ENCODE measurements at regions not wholly inside any gene's neighbourhood (a gene's known extent, or its start where the extent isn't known, plus 50 kb on each side); places are given as distances from the start of the nearest gene placed in this dataset.
A peak's percentile ranks its signal among the peaks of the same experiment; 100 is the strongest.

DNA sequence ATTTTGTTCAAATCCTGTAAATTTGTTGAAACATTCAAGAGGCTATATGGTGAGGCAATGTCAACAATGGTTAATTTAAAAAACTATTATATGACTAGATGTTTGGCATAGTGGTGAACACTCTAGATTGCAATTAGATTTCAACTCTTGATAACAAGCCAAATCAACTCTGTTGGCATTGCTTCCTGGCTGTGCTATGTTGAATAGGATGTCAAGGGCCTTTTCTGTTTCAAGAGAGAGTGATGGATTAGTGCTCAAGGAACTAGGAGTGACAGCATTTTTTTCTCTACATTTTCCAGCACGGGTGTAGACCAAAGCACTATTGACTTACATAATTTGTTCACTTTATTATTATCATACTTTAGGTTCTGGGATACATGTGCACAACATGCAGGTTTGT lies 172.4 kb upstream of the KCNH7 start:
- H3K27me3 ChIP-seq, result no peaks in the 10 kb centered on the region
- no peak for TF ChIP-seq POLR2A (IDR thresholded peaks at IDR 0.05)
- TF ChIP-seq, protein P1, sequence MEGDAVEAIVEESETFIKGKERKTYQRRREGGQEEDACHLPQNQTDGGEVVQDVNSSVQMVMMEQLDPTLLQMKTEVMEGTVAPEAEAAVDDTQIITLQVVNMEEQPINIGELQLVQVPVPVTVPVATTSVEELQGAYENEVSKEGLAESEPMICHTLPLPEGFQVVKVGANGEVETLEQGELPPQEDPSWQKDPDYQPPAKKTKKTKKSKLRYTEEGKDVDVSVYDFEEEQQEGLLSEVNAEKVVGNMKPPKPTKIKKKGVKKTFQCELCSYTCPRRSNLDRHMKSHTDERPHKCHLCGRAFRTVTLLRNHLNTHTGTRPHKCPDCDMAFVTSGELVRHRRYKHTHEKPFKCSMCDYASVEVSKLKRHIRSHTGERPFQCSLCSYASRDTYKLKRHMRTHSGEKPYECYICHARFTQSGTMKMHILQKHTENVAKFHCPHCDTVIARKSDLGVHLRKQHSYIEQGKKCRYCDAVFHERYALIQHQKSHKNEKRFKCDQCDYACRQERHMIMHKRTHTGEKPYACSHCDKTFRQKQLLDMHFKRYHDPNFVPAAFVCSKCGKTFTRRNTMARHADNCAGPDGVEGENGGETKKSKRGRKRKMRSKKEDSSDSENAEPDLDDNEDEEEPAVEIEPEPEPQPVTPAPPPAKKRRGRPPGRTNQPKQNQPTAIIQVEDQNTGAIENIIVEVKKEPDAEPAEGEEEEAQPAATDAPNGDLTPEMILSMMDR (IDR thresholded peaks at IDR 0.05), result no peak
- intact Hi-C loops (cut with DNase I), result no loop called here
- no peak for ATAC-seq
- no peaks in the 10 kb centered on the region for H3K4me1 ChIP-seq
- no peak overlapping the region for H3K4me3 ChIP-seq
- H3K27ac ChIP-seq, result no peak overlapping the region
- no peaks in the 10 kb centered on the region for H3K9me3 ChIP-seq
- no peaks in the 10 kb centered on the region for H3K36me3 ChIP-seq
- WGBS (ENCODE audit: insufficient coverage, low coverage, low lambda C conversion rate, missing lambda C conversion rate), result 27% methylated on average over 1 of the region's 1 CpG
- no peak for DNase-seq

DNA sequence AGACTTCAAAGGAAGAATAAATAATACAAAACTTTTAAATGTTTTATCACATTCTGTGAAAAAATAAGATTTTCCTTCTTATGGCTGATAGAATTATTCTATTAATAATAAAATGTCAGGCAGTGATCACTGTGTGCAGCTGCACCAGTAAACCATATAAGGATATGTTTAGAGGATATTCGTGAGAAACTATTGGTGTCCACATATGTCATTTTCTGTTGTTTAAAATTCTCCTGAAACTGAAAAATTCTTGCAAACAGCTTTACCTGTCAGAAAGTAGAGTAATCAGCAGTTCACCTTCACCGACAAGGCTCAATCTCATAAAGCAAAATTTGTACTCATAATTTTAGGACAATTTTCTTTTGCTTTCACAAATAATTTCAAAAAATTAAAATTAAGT lies 170.1 kb upstream of the KCNH7 start:
- TF ChIP-seq, protein P1 (IDR thresholded peaks at IDR 0.05), result no peak
- TF ChIP-seq POLR2A (IDR thresholded peaks at IDR 0.05), result no peak
- Histone ChIP-seq H3K9me3 (no peaks in the 10 kb centered on the region), H3K36me3 (no peaks in the 10 kb centered on the region), H3K4me1 (no peaks in the 10 kb centered on the region), H3K27ac (no peak overlapping the region), H3K4me3 (no peak overlapping the region), H3K27me3 (no peaks in the 10 kb centered on the region)
- ATAC-seq (no peak), DNase-seq (no peak)
- intact Hi-C loops (cut with DNase I), result no loop called here
- 54% methylated on average over 2 of the region's 2 CpGs for WGBS (ENCODE audit: insufficient coverage, low coverage, low lambda C conversion rate, missing lambda C conversion rate)

DNA sequence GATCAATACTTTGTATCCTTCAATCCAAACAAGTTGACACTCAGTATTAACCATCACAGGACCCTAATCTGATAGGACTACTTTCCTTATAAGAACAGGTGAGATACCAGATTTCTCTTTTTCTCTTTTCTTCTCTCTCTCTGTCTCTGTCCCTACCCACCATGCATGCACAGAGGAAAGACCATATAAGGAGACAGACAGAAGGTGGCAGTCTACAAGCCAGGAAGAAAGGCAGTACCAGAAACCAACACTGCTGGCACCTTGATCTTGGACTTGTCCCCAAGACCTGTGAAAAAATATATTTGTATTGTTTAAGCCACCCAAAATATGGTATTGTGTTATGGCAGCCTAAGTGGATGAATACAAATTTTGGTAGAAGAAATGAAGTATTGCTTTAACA lies 156.2 kb upstream of the KCNH7 start:
- DNase-seq (no peak), ATAC-seq (no peak)
- TF ChIP-seq, protein P1 (IDR thresholded peaks at IDR 0.05), result no peak
- no peak for TF ChIP-seq POLR2A (IDR thresholded peaks at IDR 0.05)
- H3K4me1 ChIP-seq, result no peaks in the 10 kb centered on the region
- no peak overlapping the region for H3K27ac ChIP-seq
- H3K27me3 ChIP-seq, result no peaks in the 10 kb centered on the region
- no peaks in the 10 kb centered on the region for H3K36me3 ChIP-seq
- H3K9me3 ChIP-seq, result no peaks in the 10 kb centered on the region
- no peak overlapping the region for H3K4me3 ChIP-seq
- intact Hi-C loops (cut with DNase I), result no loop called here

DNA sequence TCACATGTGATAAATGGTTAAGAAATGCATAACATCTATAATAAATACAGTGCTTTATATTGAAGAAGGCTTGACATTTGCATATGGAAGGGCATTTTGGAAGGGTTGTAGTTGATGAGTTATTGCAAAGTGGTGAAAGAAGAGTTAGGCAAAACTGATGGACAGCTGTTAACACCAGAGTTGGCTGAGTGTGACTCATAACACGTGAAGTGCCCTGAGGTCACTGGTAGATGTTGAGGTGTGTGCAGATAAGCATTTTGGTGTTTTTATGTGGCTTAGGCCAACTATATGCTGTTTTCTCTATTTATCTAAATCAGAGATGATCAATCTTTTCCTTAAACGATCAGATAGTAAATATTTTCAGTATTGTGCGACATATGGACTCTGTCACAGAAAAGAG lies 154.3 kb upstream of the KCNH7 start:
- no peaks in the 10 kb centered on the region for H3K36me3 ChIP-seq
- H3K4me1 ChIP-seq, result no peaks in the 10 kb centered on the region
- no peak for DNase-seq
- H3K9me3 ChIP-seq, result no peaks in the 10 kb centered on the region
- TF ChIP-seq, protein P1 (IDR thresholded peaks at IDR 0.05), result no peak
- no peak for TF ChIP-seq POLR2A (IDR thresholded peaks at IDR 0.05)
- H3K27me3 ChIP-seq, result no peaks in the 10 kb centered on the region
- ATAC-seq, result no peak
- H3K27ac ChIP-seq, result no peak overlapping the region
- 56% methylated on average over 3 of the region's 3 CpGs for WGBS (ENCODE audit: insufficient coverage, low coverage, low lambda C conversion rate, missing lambda C conversion rate)
- no peak overlapping the region for H3K4me3 ChIP-seq
- intact Hi-C loops (cut with DNase I), result no loop called here

DNA sequence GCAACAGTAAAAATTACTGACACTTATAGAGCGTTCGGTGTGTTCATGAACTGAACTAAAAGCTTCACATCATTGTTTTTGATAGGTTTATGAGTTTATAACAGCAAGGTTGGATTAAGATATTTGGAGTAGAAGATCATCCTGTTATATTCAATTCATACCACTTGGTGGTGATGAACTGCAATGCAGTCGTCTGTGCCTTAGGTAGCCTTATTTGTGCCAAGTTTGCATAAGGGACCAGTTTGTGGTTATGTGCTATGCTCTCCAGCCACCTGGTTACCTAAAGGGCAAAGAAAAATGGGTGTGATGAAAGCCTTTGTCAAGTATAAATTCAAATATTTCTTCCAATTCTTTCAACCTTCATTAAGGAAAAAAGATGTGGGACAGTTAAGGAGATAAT lies 150.9 kb upstream of the KCNH7 start:
- TF ChIP-seq, protein P1 (IDR thresholded peaks at IDR 0.05), result peak in 1 of 4 donors; percentile 13
- TF ChIP-seq POLR2A (IDR thresholded peaks at IDR 0.05), result no peak
- ATAC-seq, result no peak

More for the DNA sequence above, 150.9 kb upstream of the KCNH7 start:
- intact Hi-C loops (cut with DNase I), result no loop called here
- H3K9me3 ChIP-seq, result no peaks in the 10 kb centered on the region
- H3K27ac ChIP-seq, result no peak overlapping the region
- no peaks in the 10 kb centered on the region for H3K36me3 ChIP-seq
- WGBS (ENCODE audit: insufficient coverage, low coverage, low lambda C conversion rate, missing lambda C conversion rate), result 56% methylated on average over 3 of the region's 3 CpGs
- H3K27me3 ChIP-seq, result no peaks in the 10 kb centered on the region
- no peak overlapping the region for H3K4me3 ChIP-seq
- H3K4me1 ChIP-seq, result no peaks in the 10 kb centered on the region
- DNase-seq, result no peak
